ENCODE measurements at regions not wholly inside any gene's neighbourhood (a gene's known extent, or its start where the extent isn't known, plus 50 kb on each side); places are given as distances from the start of the nearest gene placed in this dataset.

DNA sequence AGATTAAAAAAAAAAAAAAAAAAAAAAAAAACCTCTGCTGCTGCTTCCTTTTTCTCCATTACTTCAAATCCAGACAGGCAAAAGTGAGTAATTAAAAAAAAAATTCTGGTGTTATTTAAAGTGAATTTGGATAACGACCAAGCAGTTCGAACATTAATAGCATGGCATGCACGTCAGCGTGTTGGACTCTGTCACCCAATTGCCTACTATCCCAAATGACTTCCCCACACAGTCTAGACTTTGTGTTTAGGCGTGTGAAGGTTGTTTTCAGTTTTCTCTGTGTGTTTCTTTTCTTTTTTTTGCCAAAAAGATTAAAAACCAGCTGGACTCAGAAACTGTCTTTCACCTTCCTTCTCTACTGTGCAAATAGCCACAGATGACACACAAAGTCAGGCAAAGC, 321.4 kb downstream of the MSX2 start:
- TF ChIP-seq, protein P1, sequence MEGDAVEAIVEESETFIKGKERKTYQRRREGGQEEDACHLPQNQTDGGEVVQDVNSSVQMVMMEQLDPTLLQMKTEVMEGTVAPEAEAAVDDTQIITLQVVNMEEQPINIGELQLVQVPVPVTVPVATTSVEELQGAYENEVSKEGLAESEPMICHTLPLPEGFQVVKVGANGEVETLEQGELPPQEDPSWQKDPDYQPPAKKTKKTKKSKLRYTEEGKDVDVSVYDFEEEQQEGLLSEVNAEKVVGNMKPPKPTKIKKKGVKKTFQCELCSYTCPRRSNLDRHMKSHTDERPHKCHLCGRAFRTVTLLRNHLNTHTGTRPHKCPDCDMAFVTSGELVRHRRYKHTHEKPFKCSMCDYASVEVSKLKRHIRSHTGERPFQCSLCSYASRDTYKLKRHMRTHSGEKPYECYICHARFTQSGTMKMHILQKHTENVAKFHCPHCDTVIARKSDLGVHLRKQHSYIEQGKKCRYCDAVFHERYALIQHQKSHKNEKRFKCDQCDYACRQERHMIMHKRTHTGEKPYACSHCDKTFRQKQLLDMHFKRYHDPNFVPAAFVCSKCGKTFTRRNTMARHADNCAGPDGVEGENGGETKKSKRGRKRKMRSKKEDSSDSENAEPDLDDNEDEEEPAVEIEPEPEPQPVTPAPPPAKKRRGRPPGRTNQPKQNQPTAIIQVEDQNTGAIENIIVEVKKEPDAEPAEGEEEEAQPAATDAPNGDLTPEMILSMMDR (conservative IDR thresholded peaks at IDR 0.05; ENCODE audit: low read depth, low read length), result no peak
- no peak overlapping the region for H3K4me3 ChIP-seq (ENCODE audit: low read length)
- no peak for DNase-seq (ENCODE audit: low read depth)

DNA sequence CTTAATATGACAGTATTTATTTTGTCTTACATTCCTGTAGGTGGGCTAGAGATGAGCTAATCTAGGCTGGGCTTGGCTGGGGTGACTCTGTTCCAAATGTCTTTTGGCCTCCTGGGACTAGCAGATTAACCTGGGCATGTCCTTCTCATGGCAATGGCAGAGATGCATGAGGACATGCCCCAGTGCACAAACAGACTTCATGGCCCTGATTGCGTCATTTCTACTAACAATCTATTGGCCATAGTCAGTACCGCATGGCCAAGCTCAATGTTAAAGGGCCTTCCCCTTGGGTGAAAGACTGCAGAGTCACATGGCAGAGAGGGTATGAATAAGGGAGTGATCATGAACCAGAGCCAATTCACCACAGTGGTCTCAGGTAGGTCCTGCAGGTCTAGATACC, 313.4 kb downstream of the MSX2 start:
- no peak overlapping the region for H3K4me3 ChIP-seq (ENCODE audit: low read length)
- TF ChIP-seq, protein P1 (conservative IDR thresholded peaks at IDR 0.05; ENCODE audit: low read depth, low read length), result no peak
- DNase-seq (ENCODE audit: low read depth), result no peak

DNA sequence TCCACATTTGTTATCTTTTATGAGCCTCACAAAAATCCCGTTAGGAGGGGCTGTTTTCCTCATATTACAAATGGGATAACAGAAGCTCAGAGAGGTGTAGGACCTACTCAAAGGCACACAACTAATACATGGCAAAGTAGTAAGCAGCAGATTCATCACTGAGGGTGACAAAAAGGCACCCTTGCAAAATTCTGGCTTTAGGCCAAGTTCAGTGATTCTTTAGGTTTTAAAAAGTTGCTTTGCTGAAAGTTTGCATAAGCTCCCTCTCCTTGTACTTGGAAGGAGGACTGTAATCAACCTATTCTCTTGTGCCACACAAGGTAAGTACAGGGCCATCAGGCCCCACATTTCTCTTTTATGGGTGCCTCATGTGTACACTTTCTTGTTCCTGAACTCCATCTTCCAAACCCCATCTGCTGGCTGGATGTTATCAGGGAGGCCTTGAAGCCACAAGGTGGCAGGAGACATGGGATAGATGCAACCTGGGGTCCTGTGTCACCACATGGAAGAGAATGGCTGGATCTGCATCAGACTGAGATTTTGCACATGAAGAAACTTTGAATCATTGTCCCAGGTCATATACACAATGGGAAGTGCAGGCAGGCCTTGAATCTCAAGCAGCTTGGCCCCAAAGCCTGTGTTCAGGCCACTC, 311.6 kb downstream of the MSX2 start:
- DNase-seq (ENCODE audit: low read depth), result no peak
- TF ChIP-seq, protein P1 (conservative IDR thresholded peaks at IDR 0.05; ENCODE audit: low read depth, low read length), result no peak
- H3K4me3 ChIP-seq (ENCODE audit: low read length), result no peak overlapping the region

DNA sequence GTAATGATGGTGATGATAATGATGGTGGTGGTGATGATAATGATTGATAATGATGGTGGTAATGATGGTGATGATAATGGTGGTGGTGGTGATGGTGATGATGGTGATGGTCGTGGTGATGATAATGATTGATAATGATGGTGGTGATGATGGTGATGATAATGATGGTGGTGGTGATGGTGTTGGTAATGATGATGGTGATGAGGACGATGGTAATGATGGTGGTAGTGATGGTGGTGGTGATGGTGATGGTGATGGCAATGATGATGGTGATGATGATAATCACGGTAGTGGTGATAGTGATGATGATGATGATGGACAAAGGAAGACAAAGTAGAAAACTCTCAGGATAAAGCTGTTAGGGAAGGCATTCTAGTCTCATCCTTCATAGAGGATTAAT, 310.5 kb downstream of the MSX2 start:
- H3K4me3 ChIP-seq (ENCODE audit: low read length), result no peak overlapping the region
- DNase-seq (ENCODE audit: low read depth), result no peak

DNA sequence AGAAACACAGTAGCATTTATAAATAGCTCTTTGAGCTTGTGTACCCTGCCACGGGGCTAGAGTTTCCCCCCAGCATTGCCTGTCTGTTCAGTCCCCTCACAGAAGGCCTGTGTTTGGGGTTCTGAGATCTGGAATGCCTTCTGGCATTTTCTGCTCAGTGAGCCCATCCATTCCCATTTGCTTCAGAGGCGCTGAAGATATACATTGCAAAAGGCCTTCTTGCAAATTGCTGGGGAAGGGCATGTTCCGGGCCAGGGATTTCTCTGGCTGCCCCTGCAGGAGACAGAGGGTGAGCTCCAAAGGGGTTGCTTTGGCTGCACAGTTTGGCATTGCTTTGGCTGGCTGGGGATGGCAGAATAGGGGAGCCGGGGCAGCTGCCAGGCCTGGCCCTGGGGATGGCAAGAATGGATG, 308.4 kb downstream of the MSX2 start:
- no peak overlapping the region for H3K4me3 ChIP-seq (ENCODE audit: low read length)
- DNase-seq (ENCODE audit: low read depth), result no peak
- TF ChIP-seq, protein P1 (conservative IDR thresholded peaks at IDR 0.05; ENCODE audit: low read depth, low read length), result no peak

More for the DNA sequence above, 310.5 kb downstream of the MSX2 start:
- TF ChIP-seq, protein P1 (conservative IDR thresholded peaks at IDR 0.05; ENCODE audit: low read depth, low read length), result no peak

DNA sequence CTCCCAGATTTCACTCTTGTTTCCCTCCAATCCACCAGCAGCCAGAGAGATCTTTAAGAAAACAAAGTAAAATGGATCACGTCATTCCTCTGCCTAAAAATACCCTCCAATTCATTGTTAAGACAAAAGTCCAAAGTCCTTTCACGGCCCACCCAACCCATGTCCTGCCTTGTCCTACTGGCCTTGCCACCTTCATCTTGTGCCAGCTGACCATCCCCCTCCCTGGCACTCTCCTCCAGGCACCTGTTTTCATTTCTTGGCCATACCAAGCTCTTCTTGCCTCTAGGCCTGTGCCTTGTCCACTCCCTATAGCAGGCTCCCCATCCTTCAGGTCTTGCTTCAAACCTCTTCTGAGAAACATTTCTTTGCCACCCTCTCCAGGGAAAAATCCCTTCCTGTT, 307.6 kb downstream of the MSX2 start:
- no peak for DNase-seq (ENCODE audit: low read depth)
- no peak overlapping the region for H3K4me3 ChIP-seq (ENCODE audit: low read length)
- TF ChIP-seq, protein P1 (conservative IDR thresholded peaks at IDR 0.05; ENCODE audit: low read depth, low read length), result no peak

DNA sequence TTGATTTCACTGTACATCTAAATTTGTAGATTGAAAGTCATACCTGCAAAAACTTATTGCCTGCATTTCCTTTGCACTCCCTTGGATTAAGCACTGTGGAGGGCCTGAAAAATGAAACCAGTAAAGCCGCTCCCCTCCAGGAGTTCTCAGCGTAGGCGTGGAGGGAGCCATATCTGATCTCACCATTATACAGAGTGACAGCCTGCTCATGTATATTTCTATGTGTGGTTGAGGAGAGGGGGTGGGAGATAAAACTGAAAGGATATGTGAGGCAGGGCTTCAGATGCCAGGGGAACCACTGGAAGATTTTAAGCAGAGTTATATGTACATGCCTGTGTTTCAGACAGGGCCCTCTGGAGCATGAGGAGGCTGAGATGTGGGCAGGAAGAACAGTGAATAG, 303.0 kb downstream of the MSX2 start:
- no peak for DNase-seq (ENCODE audit: low read depth)
- TF ChIP-seq, protein P1 (conservative IDR thresholded peaks at IDR 0.05; ENCODE audit: low read depth, low read length), result no peak

More for the DNA sequence above, 303.0 kb downstream of the MSX2 start:
- no peak overlapping the region for H3K4me3 ChIP-seq (ENCODE audit: low read length)
